ENCODE measurements at regions not wholly inside any gene's neighbourhood (a gene's known extent, or its start where the extent isn't known, plus 50 kb on each side); places are given as distances from the start of the nearest gene placed in this dataset.

DNA sequence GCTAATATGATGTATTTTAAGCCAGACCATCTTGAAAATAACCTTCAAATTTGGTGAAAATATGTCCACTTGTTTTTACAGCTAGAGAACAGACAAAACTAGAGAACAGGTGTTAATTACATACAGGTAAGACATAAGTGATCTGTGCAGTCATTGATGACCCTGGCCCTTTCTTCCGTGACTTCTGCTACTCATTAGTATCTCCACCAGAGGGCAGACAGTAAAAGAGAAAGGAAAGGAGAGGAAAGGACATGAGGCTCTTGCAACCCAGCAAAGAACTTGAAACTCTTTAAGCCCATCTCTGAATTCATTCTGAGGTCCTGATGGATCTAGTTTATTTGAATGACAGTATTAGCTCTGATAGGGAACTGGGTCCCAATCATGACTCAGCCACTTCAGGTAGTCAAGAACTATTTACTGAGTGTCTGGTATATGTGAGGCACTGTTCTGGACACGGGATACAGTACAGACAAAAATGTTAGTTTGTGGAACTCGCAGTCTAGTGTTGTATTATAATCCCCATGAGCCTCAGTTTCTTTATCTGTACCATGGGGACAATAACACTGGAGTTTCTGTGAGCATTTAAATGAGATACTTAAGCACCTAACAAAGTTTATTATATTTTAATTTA lies 121.0 kb upstream of the TEX13D start:
- TF ChIP-seq, protein P1, sequence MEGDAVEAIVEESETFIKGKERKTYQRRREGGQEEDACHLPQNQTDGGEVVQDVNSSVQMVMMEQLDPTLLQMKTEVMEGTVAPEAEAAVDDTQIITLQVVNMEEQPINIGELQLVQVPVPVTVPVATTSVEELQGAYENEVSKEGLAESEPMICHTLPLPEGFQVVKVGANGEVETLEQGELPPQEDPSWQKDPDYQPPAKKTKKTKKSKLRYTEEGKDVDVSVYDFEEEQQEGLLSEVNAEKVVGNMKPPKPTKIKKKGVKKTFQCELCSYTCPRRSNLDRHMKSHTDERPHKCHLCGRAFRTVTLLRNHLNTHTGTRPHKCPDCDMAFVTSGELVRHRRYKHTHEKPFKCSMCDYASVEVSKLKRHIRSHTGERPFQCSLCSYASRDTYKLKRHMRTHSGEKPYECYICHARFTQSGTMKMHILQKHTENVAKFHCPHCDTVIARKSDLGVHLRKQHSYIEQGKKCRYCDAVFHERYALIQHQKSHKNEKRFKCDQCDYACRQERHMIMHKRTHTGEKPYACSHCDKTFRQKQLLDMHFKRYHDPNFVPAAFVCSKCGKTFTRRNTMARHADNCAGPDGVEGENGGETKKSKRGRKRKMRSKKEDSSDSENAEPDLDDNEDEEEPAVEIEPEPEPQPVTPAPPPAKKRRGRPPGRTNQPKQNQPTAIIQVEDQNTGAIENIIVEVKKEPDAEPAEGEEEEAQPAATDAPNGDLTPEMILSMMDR (IDR thresholded peaks at IDR 0.05), result peak; percentile 41 to 61 (median 50)
- no peak for TF ChIP-seq POLR2A (IDR thresholded peaks at IDR 0.05)

Measured in heart left ventricle (tissue), 13 donors.